ENCODE measurements at regions not wholly inside any gene's neighbourhood (a gene's known extent, or its start where the extent isn't known, plus 50 kb on each side); places are given as distances from the start of the nearest gene placed in this dataset. TPM values are rescaled to one million over a fixed set of nuclear protein-coding genes. Genes with fewer than 3 reads are reported as not detected.

- Histone ChIP-seq H3K9ac (ENCODE audit: low read depth in 1 of 2, low read length in 2 of 2) (no peak overlapping the region), H3K27ac (ENCODE audit: low read depth in 1 of 2, low read length in 2 of 2) (no peak overlapping the region), H3K4me3 (ENCODE audit: low read depth in 1 of 3, low read length in 3 of 3) (no peak overlapping the region), H3K9me3 (ENCODE audit: control insufficient read depth in 4 of 4, low read length in 3 of 4) (no peaks in the 10 kb centered on the region), H3K27me3 (ENCODE audit: control insufficient read depth in 4 of 4, insufficient read depth in 4 of 4, low read length in 3 of 4) (no peaks in the 10 kb centered on the region), H3K4me1 (ENCODE audit: control insufficient read depth in 4 of 4, insufficient read depth in 4 of 4, low read length in 3 of 4) (no peaks in the 10 kb centered on the region), H3K36me3 (ENCODE audit: control insufficient read depth in 4 of 4, insufficient read depth in 3 of 4, low read depth in 1 of 4, low read length in 3 of 4) (no peaks in the 10 kb centered on the region)
- no peak for DNase-seq (ENCODE audit: low spot score)
- 91% methylated on average over 8 of the region's 8 CpGs for WGBS
- TF ChIP-seq HNF4G (IDR thresholded peaks at IDR 0.05), result no peak
- no peak for TF ChIP-seq CTCF (IDR thresholded peaks at IDR 0.05; ENCODE audit: low read depth, low read length, missing input control)
- no peak for TF ChIP-seq YY1 (IDR thresholded peaks at IDR 0.05)
- TF ChIP-seq, protein P1, sequence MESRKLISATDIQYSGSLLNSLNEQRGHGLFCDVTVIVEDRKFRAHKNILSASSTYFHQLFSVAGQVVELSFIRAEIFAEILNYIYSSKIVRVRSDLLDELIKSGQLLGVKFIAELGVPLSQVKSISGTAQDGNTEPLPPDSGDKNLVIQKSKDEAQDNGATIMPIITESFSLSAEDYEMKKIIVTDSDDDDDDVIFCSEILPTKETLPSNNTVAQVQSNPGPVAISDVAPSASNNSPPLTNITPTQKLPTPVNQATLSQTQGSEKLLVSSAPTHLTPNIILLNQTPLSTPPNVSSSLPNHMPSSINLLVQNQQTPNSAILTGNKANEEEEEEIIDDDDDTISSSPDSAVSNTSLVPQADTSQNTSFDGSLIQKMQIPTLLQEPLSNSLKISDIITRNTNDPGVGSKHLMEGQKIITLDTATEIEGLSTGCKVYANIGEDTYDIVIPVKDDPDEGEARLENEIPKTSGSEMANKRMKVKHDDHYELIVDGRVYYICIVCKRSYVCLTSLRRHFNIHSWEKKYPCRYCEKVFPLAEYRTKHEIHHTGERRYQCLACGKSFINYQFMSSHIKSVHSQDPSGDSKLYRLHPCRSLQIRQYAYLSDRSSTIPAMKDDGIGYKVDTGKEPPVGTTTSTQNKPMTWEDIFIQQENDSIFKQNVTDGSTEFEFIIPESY (IDR thresholded peaks at IDR 0.05), result no peak
- no peak for TF ChIP-seq FOXA1 (IDR thresholded peaks at IDR 0.05)
- no peak for TF ChIP-seq SP1 (IDR thresholded peaks at IDR 0.05)
- TF ChIP-seq TAF1 (conservative IDR thresholded peaks at IDR 0.05), result no peak
- no peak for TF ChIP-seq HNF4A (conservative IDR thresholded peaks at IDR 0.05)
- no peak for TF ChIP-seq REST (IDR thresholded peaks at IDR 0.05)
- TF ChIP-seq FOXA2 (IDR thresholded peaks at IDR 0.05), result no peak
- TF ChIP-seq EGR1 (IDR thresholded peaks at IDR 0.05; ENCODE audit: low read depth in 2 of 2), result no peak
- TF ChIP-seq, protein P2, sequence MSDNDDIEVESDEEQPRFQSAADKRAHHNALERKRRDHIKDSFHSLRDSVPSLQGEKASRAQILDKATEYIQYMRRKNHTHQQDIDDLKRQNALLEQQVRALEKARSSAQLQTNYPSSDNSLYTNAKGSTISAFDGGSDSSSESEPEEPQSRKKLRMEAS (IDR thresholded peaks at IDR 0.05), result no peak
- TF ChIP-seq RXRA (IDR thresholded peaks at IDR 0.05), result no peak
Measured at GRCh38 chr6:137816688-137817618, 50.1 kb upstream of the TNFAIP3 start.

Small RNA genes lying in the stretch of these regions (small RNA-seq; reads per million reads assigned to genes)
- gene RF00019, result not detected
